AG09319 (cell line): ENCODE measurements at regions not wholly inside any gene's neighbourhood (a gene's known extent, or its start where the extent isn't known, plus 50 kb on each side); places are given as distances from the start of the nearest gene placed in this dataset.

Experiments used
- DNase-seq: peaks from one replicate; pipeline ENCODE4 v3.0.0-alpha.2; 2010; ENCODE audit warnings: low read depth; ENCODE audit errors: extremely low read depth
- TF ChIP-seq, protein P1 (sequence below): IDR thresholded peaks from 2 replicates; pipeline ENCODE4 v1.5.1; 2011; ENCODE audit warnings: low read depth, mild to moderate bottlenecking, inconsistent platforms, low read length, moderate library complexity

DNA sequence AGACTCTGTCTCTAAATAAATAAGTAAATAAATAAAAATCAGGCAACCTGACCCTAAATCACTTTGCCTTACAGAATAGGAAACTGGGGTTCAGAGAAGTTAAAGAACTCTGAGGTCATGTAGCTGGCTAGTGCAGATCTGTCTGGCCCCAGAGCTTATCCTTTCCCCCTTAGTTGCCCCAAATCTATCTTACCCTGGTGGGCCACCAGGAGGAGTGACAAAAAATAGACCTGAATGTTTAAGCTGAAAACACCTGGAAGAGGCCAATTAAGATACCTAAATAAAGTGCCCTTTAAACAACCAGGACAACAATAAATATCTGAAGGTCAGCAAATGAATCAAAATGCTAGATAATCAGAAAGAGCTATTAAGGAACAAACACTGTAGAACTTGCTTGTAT, 59.7 kb downstream of the TEX35 start:
- TF ChIP-seq, protein P1, sequence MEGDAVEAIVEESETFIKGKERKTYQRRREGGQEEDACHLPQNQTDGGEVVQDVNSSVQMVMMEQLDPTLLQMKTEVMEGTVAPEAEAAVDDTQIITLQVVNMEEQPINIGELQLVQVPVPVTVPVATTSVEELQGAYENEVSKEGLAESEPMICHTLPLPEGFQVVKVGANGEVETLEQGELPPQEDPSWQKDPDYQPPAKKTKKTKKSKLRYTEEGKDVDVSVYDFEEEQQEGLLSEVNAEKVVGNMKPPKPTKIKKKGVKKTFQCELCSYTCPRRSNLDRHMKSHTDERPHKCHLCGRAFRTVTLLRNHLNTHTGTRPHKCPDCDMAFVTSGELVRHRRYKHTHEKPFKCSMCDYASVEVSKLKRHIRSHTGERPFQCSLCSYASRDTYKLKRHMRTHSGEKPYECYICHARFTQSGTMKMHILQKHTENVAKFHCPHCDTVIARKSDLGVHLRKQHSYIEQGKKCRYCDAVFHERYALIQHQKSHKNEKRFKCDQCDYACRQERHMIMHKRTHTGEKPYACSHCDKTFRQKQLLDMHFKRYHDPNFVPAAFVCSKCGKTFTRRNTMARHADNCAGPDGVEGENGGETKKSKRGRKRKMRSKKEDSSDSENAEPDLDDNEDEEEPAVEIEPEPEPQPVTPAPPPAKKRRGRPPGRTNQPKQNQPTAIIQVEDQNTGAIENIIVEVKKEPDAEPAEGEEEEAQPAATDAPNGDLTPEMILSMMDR, result no peak
- DNase-seq, result no peak

DNA sequence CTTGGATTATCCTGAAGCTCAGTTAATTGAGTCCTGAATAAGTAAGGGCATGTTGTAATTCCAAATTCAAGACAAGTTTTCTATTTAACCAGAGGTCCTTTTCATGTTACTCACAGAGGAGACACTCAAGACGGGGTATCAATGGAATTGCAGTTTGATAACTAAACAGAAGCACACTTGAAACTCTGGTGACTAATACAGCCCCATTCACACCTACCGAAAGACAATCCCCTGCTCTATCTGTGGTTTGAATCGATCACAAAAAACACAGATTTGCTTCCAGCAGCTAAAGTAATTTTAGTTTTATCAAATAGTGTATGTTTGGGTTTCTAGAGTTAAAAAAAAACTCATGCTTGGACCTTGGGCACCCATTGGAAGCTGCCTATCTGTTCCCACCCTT, 60.4 kb downstream of the TEX35 start:
- TF ChIP-seq, protein P1, result no peak
- no peak for DNase-seq

DNA sequence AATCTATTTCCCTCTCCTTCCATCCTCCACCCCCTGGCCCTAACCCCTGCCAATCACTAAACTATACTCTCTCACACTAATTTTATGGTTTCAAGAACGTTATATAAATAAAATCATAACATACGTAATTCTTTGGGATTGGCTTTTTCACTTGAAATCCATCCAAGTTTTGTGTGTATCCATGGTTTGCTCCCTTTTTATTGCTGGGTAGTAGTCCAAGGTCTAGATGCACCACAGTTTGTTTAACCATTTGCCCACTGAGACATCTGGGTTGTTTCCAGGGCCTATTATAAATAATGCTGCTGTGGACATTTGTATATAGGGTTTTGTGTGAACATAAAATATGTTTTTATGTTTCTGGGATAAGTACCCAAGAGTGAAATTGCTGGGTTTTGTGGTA, 61.4 kb downstream of the TEX35 start:
- DNase-seq, result no peak
- TF ChIP-seq, protein P1, result no peak

DNA sequence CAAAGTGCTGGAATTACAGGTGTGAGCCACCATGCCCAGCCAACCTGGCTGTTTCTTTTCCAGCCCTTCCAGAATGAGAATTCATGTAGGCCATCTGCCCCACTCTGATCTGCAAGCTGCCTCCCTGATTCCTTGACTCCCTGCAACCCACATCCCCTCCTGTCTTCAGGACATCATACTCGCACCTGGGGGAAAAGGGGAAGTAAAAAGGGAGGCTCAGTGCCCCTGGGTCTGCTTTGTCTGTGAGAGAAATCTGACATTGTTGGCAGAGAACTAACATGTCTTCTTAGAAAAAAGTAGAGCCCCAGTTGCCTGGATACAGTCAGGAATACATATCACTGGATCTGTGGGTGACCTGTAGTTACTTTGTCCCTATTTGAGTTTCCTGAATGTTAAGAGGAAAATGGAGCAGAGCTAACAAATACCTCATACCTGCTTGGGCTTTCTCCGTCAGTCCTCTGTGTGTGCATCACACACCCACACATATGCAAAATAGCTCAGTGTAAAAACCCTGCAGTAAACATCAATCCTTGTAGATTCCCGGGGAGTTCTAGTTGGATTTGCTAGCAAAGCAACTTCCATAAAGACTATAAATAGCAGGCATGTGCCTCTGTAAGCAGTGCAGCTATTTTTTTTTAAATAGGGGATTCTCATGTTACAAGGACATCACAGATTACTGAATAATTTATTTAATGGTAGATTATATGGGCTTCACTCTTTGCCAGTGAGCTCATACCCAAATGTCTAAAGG, 62.9 kb downstream of the TEX35 start:
- no peak for DNase-seq
- TF ChIP-seq, protein P1, result no peak

DNA sequence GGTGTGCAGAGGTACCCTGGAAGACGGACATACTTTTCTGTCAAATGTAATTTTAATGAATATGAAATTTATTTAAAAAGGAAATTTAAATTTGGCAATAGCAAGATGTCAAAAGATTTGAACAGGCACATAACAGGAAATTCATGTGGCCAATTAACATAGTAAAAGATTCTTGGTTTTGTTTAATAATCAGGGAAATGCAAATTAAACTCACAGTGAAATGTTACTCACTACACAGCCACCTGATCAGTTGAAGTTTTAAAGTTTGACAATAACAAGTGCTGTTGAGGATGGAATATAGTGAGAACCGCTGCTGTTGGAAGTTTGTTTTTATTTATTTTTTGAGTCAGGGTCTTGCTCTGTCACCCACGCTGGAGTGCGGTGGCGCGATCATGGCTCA, 63.9 kb downstream of the TEX35 start:
- TF ChIP-seq, protein P1, result no peak
- no peak for DNase-seq

DNA sequence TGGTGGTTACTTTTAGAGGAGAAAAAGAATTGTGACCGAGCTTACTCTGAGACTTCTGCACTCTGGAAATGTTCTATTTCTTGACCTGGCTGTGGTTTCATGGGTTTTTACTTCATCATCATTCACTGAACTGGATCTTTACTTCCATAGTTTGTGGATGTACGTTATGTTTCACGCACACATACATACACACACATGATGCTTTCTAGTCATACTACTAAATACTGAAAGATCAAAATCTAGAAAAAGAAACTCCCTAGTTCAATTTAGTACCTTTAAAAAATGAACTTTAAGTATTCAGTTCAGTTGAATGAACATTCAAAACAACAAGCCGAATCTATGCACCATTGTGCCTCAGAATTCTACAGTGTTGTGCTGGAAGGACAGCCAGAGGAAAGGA, 65.0 kb downstream of the TEX35 start:
- TF ChIP-seq, protein P1, result no peak
- no peak for DNase-seq

DNA sequence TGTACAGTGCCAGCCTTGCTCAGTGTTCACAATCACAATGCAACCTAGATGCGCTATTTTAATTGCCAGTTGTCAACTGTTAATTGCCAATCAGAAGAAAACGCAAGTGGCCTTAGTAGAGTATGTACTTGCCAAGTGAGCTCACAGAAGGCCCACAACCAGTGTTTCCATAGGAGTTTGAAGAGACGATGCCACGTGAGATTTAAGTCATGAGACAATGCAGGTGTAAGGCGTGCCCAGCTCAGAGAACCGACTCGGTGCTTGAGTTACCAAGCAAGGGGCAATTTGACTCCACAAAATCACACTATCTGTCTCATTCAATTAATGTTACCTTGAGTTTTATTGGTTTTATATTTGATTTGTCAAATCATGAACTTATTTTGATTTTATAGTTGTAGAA, 65.6 kb downstream of the TEX35 start:
- TF ChIP-seq, protein P1, result no peak
- no peak for DNase-seq
